HG02870 (cell line): ENCODE measurements at regions not wholly inside any gene's neighbourhood (a gene's known extent, or its start where the extent isn't known, plus 50 kb on each side); places are given as distances from the start of the nearest gene placed in this dataset.

ENCODE experiments used
- ATAC-seq: cut with Tn5 transposase; IDR thresholded peaks from one replicate; pipeline ENCODE4 v1.9.1; 2021; ENCODE audit warnings: mild to moderate bottlenecking, moderate library complexity; ENCODE audit not compliant: unreplicated experiment

DNA sequence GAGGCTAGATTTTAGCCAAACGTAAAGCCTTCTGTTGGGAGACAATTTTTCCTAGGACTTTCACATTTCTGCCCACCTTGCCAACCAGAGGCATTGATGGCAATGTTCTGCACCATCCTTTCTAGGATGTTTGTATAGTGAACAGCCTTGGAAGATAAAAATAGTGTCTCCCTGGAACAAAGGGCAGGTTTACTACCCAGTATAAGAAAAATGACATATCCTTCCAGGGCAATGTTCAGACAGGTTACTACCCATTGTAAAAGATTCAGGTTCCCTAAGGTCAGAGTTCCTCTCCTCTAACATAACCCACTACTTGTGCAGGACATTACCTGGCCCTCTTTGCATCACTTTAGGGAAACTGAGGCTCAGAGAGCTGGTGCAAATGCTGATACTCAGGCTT, 248.2 kb upstream of the VEPH1 start:
- ATAC-seq = no peak

DNA sequence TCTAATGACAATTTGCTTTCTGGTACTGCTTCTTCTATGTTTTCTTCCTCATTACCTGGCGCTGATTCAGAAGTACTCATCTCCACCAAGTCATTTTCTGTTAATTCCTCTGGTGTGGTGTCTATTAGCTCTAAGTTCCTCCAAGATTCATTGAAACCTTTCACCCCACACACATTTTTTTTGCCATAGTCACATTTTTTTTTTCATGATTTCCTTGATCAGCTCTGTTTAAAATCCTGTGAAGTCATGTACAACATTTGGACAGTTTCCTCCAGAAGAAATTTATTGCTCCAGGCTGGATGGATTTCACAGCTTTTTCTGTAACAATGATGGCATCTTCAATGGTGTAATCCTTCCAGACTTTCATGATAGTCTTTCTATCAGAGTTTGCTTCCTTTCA, 243.2 kb upstream of the VEPH1 start:
- ATAC-seq = no peak

DNA sequence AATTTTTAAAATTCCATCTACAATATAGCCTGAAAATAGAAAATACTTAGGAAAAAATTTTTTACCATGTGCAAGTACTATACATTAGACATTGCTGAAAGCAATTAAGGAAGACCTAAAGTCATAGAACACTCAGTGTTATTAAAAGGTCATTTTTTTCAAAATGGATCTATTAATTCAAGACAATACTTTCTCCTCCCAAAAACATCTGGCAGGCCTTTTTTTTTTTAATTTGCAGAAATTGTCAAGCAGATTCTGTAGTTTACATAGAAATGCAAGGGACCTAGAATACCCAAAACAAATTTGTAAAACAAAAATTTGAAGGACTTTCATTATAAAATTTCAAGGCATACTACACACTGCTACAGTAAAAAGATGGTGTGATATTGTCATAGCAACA, 238.4 kb upstream of the VEPH1 start:
- ATAC-seq = no peak

DNA sequence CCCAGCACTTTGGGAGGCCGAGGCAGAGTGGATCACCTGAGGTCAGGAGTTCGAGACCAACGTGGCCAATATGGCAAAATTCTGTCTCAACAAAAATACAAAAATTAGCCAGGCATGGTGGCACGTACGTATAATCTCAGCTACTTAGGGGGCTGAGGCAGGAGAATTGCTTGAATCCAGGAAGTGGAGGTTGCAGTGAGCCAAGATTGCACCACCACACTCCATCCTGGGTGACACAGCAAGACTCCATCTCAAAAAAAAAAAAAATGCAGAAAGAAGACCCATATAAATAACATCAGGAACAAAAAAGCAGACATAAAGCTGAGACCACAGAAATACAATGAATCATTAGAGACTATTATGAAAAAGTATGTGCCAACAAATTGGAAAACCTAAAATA, 235.2 kb upstream of the VEPH1 start:
- ATAC-seq = no peak

DNA sequence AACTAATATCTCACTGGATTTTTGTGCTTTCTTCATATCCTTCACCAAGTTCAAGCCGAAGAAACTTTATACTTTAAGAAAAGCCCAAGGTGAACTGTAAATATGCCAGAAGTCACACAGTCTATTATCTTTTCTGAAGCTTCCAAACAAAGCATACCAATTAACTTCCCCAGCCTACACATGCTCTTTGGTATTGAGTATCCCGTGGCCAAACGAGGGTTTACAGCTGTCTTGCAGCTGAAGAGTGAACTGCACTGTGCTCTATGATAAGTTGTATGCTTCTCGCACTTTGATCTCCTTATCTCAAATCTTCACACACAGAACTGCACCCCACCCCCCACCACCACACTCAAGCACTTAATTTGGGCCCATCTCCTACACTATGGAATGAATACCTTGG, 215.6 kb upstream of the VEPH1 start:
- no peak for ATAC-seq

DNA sequence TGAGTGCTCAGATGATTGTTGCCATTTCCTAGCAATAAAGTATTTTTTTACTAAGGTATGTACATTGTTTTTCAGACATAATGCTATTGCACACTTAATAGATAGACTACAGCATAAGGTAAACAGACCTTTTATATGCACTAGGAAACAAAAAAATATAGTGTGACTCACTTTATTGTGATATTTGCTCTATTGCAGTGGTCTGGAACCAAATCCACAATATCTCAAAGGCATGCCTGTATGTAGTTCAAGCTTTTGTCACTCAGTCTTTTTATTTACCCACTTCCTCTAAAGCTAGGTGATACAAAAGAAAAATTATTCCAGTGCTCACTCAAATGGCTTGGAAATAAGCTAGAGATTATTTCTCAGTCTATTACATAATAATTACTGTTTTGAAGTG, 209.9 kb upstream of the VEPH1 start:
- ATAC-seq = no peak

DNA sequence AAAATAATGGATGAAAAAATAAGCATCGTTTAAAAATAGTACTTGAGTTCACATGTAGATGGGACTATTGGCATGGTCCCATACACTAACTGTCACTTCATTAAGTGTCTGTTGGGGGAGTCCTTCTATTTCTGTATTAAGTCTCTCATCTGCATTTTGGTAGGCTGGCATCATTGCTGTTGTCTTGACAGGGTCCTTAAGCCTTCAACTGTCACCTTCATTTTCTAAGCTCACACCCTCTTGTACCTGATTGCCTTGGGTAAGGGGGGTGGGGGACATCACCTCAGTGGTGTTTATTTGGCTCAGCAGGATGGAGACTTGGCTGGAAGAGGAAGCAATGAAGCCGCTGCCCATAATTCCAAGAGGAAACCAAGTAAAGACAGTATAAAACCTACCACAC, 202.0 kb upstream of the VEPH1 start:
- no peak for ATAC-seq

DNA sequence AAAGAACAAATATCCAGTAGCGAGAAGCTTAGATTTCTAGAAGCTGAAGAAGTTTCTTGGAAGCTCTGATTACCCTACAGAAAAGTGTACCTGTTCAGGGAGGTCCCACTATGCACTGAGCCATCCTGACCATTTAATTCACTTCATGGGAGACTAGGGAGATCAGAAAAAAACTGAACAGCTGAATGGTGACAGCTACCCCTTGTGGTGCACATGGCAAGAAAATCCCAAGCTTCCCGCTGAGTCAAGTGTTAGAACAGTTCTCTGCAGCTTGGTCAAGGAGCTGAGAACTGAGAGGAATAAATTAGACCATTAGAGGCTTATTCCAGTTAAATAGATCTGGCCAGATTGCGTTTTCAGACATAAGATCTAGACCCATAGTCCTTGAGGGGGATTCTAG, 197.2 kb upstream of the VEPH1 start:
- ATAC-seq = no peak

DNA sequence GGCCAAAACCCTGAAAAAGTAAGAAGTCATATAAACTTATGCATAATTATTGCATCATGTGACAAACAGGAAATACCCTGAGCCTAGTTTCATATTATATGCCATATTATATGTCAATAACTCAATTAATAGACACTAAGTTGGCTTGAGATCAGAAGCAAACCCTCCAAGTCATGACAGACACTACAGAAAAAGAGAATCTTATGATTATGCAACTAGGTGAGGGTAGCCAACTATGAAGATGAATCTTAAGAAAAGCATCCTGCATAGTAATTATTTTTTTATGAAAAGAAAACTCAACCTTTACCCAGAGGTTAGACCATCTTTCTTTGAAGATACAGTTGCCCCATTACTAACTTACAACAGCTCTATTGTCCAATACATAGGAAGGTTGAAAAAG, 192.4 kb upstream of the VEPH1 start:
- ATAC-seq = no peak

DNA sequence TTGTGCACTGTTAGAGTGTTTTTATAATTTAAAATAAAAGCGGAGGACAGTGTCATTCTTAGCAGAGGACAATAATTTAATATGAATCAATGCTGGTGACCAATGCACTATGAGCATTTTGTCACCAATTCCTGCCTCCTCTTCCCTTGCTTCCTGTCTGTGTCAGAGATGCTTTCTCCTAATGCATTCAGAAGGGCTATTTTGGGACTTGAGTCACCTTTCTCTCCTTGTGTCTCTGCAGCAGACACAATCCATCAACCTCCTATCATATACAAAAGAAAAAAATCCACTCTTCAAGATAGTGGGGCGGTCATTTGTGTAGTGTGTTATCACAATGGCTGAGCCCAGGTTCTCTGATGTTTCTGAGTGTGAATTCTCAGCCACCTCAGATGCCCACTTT, 191.9 kb upstream of the VEPH1 start:
- ATAC-seq = no peak

DNA sequence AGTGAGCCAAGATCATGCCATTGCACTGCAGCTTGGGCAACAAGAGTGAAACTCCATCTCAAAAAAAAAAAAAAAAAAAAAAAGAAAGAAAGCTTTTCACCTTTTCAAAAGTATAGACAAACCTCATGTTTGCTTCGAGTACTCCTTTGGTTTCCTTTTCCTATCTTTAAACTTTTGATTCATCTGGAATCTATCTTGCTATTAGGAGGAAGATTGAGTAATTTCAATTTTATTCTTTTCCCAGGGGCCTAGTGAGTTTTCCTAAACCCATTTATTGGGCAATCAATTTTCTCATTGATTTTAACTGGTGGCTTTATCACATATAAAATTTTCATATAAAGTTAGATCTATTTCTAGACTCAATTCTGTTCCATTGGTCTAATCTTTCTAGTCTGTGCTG, 190.5 kb upstream of the VEPH1 start:
- ATAC-seq = no peak

DNA sequence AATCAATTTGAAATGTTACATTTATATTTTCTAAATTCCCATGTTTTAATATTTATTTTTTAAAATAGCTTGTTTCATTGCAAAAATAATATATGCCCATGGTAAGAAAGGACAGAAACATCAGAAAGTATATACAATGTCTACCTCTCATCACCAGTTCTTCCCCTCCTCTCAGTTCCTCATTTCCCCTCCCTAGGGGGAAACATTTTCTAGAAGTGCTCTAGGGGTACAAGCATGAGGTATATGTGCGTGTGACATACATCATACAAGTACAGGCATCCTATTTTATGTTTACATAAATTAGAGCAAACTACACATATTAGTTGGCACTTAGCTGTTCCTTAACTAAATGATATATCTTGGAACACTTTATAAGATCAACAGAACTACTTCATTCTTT, 189.3 kb upstream of the VEPH1 start:
- peak; percentile 77 for ATAC-seq

DNA sequence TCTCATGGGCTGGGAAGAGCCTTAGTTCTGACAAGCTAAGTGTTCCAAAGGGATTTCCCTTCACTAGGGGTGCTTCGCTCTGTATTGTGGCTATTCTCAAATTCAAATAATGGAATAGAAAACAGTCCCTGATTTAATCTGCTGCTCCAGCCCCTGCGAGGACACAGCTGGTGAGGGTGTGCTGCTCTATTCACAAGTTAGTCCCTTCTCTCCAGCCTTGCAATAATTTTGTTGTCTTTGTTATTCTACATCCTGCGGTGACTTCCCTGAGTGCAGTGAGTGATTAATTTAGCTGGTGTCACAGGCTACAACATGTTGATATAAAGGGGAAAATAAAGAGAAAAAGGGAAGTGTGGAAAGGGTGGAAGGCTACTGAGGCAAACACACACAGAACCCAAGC, 180.5 kb upstream of the VEPH1 start:
- no peak for ATAC-seq

DNA sequence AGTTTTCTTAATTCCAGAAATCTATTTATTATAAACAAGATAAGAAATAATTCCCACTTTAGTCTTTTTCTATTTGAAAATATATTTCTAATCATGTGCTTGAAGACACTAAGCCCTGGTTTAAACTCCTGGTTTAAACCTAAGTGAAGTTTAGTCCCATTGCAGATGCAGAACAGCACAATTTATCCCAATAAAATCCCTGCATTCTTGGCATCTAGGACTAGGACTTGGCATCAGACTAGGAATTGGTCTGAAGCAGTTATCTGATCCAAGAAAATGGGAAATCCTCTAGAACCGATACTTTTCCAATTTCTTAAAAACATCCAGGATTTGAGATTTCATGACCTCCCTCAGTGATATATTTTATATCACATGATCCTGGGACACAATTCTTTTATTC, 168.8 kb upstream of the VEPH1 start:
- ATAC-seq = no peak

DNA sequence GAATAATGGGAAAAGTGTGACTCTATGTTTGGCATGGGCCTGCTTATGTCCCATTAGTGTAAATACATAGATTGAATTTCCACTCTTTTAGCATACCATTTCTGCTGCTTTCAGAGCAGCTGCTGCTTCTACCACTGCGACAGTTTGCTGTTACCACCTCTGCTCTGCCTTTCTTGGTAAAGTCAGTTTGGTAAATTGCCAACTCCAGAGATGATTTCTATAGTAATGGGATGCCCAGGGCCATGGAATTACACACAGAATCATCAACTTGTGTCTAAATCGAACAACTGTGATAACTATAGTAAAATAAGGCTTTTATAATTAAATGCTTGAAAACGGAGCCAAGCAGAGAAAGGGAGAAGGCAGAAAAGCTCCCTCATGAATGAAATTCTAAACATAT, 168.4 kb upstream of the VEPH1 start:
- no peak for ATAC-seq

DNA sequence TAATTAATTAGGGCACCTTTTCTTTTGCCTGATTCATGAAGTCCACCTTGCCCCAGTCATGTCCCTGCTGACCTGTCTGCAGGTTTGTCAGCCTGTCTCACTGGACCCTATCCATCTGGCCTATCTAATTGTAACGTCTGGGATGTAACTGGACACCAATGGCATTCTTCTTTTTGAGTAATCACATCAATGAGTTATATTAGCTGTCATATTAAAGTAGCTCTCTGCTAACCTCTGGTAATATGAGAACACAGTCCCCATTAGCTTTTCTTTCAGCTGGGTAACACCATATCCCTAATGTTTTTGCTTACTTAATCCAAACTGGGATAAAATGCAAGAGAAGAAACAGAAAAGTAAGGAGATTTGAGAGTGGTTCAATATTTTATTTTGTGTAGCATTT, 166.2 kb upstream of the VEPH1 start:
- ATAC-seq = no peak

DNA sequence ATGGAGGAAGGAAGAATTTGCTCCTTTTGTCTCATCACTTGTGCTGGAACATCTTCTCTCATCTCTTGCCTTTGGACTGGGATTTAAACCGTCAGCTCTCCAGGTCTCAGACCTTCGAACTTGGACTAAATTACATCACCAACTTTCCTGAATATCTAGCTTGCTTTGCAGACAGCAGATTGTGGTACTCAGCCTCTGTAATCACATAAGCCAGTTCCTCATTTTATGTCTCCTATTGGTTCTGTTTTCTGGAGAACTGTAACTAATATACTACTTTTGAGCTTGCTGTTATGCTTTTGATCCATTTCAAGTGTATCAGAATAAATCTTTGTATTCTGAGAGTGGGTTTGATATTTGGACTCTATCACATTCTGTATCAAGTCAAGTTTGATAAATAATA, 164.3 kb upstream of the VEPH1 start:
- no peak for ATAC-seq

DNA sequence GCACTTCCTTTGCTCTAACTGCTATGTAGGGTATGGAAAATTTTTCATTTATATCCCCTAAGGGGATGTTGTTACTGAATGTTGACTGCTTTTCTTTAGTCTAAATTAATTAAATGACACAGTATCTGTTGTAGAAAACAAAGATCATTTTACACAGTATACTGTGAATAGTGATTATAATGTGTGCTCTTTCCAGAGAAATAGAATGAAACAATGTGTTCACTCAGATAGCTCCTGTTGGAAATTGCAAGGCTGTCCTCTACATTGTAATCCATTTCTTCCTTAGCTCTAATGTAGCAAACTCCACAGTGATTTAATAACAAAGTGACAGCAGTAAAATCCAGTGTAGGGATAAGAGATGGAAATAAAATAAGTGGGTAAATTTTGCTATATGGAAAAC, 159.0 kb upstream of the VEPH1 start:
- no peak for ATAC-seq

DNA sequence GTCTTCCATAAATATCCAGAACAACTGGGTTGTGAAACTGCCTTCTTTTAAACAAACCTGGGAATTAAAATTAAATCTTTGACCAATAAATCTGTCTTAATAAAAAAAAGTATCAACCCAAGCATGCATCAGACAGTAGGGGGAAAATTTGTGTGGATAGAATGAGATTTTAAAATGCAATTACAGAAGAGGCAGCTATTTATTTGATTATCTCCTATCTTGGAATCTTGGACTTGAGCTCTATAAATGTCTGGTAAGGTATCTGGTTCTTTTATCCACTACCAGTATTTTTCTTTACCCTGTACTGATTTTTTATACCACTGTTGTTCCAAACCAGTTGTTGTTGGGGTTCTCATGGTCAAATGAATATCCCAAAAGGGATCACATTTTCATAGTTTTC, 157.6 kb upstream of the VEPH1 start:
- ATAC-seq = no peak

DNA sequence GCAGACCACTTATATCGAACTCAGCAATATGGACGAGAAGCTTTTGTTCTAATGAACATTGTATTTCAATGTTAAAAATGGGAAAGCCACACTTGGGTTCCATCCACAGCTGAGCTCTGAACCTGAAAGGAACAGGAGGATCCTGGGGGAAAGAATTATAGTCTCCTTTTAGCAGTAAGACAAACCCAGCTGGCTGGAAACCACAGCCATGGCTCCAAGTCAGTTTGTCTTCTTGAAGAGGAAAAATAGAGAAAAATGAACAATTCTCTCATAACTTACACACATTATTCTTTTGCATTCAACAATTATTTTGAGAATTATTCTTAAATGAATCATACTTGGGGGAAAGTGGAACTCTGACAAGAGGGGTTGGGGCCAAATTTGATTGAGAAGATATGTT, 149.2 kb upstream of the VEPH1 start:
- ATAC-seq = no peak

DNA sequence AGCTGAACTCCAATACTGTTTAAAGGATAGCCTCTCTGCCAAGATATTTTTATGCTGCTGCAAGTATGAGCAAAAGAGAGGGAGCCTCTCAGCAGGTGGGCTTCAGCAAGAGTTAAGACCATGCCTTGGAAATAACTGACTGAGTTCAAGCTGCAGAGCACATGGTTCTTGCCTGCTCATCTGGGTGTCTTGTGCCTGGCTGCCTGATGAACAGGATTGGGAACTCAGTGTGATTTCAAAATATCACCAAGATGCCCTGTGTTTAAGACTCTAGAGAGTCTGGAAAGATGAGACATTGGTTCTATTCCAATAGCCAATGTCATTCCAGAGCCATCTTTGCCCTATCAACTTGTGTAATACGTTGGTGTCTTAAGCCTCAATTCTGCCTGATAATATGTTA, 147.5 kb upstream of the VEPH1 start:
- no peak for ATAC-seq

DNA sequence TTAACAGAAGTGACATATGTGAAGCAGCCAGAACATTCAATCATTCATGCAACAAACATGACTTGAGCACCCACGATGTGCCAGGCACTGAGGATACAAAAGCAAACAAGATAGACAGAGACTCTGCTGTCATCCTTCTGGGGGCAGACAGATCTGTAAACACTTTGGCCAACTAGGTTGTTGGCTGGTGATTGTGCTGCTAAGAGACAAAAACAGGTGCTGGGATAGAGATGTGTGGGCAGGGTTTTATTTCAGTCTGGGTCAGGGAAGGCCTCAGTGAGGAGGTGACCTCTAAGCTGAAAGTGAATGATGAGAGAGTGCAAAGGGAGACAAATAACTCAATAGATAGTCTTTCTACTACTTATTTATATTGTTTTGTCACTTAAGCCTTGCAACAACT, 147.0 kb upstream of the VEPH1 start:
- ATAC-seq = no peak

DNA sequence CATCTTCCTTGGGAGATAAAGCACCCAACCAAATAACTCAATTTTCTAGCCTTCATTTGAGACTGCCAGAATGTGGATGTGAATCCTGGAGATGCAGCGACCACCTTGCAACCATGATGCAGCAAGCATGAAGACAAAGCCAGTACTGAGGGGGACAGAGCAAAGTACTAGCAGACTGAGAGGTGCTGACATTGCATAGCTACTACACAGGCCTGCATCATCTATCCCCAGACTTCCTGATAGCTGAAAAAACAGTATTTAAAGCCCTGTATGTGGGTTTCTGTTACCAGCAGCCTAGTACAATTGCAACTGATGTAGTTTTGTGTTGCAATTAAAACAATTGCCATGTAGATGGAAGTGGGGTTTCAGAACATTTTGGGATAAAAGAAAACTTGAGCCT, 146.3 kb upstream of the VEPH1 start:
- ATAC-seq = no peak

DNA sequence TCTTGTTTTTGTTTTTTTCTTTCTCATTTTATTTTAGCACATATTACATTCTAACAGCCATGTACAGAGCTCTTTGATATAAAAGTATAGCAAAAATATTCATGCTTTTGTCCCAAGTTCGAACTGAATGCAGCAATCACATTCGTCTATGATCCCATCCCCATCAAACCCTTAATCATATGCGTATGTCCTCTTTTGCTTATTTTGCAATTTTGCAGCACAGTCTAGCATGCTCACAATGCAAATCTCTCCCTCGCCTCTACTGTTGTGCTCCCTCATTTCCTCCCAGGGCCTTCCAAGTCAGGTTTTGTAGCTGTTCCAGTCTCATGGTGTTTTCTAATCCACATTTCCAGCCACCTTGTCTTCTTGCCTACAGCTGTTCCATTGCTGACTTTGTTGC, 144.6 kb upstream of the VEPH1 start:
- no peak for ATAC-seq
